SK-N-SH treated with all-trans-retinoic acid at 6 μM for 48 hours (cell line): ENCODE measurements at regions not wholly inside any gene's neighbourhood (a gene's known extent, or its start where the extent isn't known, plus 50 kb on each side); places are given as distances from the start of the nearest gene placed in this dataset.
A peak's percentile ranks its signal among the peaks of the same experiment; 100 is the strongest.

ENCODE experiments used
- ATAC-seq: fragments of 200-7000 bp; cut with Tn5 transposase; 3 replicates; pipeline ENCODE4 v1.9.1; 2020; ENCODE audit warnings: mild to moderate bottlenecking, moderate library complexity
- ARNTL ChIP-seq: fragments of 450-650 bp; formaldehyde crosslinking; IDR thresholded peaks from 2 replicates; pipeline ENCODE4 v1.5.0; 2020; ENCODE audit warnings: low read depth, mild to moderate bottlenecking, moderate library complexity, borderline replicate concordance
- BACH2 ChIP-seq: fragments of 250-450 bp; sonication (Bioruptor Pico); IDR thresholded peaks from 2 replicates; pipeline ENCODE4 v1.9.0; 2021; ENCODE audit warnings: mild to moderate bottlenecking, borderline replicate concordance
- CSDC2 ChIP-seq: fragments of 250-450 bp; sonication (Bioruptor Pico); IDR thresholded peaks from 2 replicates; pipeline ENCODE4 v1.5.0; 2020; ENCODE audit warnings: mild to moderate bottlenecking, moderate library complexity
- CSRNP3 ChIP-seq: fragments of 250-450 bp; sonication (Bioruptor Pico); IDR thresholded peaks from 2 replicates; pipeline ENCODE4 v1.5.1; 2021; ENCODE audit warnings: mild to moderate bottlenecking, moderate library complexity
- GLIS3 ChIP-seq: fragments of 250-450 bp; sonication (Bioruptor Pico); IDR thresholded peaks from 2 replicates; pipeline ENCODE4 v1.5.0; 2020; ENCODE audit warnings: mild to moderate bottlenecking, moderate library complexity
- OSR1 ChIP-seq: fragments of 250-450 bp; sonication (Bioruptor Pico); IDR thresholded peaks from 2 replicates; pipeline ENCODE4 v1.8.0; 2022; ENCODE audit warnings: moderate library complexity, mild to moderate bottlenecking, inconsistent platforms
- PATZ1 ChIP-seq: fragments of 250-450 bp; sonication (Bioruptor Pico); IDR thresholded peaks from 2 replicates; pipeline ENCODE4 v1.8.0; 2020; ENCODE audit warnings: mild to moderate bottlenecking, moderate library complexity, borderline replicate concordance
- POU6F1 ChIP-seq: fragments of 250-450 bp; sonication (Bioruptor Pico); IDR thresholded peaks from 2 replicates; pipeline ENCODE4 v1.8.0; 2021; ENCODE audit warnings: low read depth, mild to moderate bottlenecking, moderate library complexity, borderline replicate concordance
- RARB ChIP-seq: fragments of 250-450 bp; sonication (Bioruptor Pico); IDR thresholded peaks from 2 replicates; pipeline ENCODE4 v1.8.0; 2021; ENCODE audit warnings: mild to moderate bottlenecking, moderate library complexity
- TCF4 ChIP-seq: fragments of 250-450 bp; sonication (Bioruptor Pico); IDR thresholded peaks from 2 replicates; pipeline ENCODE4 v1.8.0; 2021; ENCODE audit warnings: mild to moderate bottlenecking, moderate library complexity, borderline replicate concordance
- ZC3H10 ChIP-seq: fragments of 250-450 bp; sonication (Bioruptor Pico); IDR thresholded peaks from 2 replicates; pipeline ENCODE4 v1.5.1; 2021; ENCODE audit warnings: mild to moderate bottlenecking, moderate library complexity
- ZFP30 ChIP-seq: fragments of 450-650 bp; formaldehyde crosslinking; IDR thresholded peaks from 2 replicates; pipeline ENCODE4 v1.5.0; 2022; ENCODE audit warnings: mild to moderate bottlenecking, moderate library complexity
- ZNF70 ChIP-seq: fragments of 450-650 bp; formaldehyde crosslinking; IDR thresholded peaks from 2 replicates; pipeline ENCODE4 v1.5.0; 2020; ENCODE audit warnings: mild to moderate bottlenecking, moderate library complexity
- ZNF8 ChIP-seq: fragments of 450-650 bp; formaldehyde crosslinking; IDR thresholded peaks from 2 replicates; pipeline ENCODE4 v1.5.0; 2020; ENCODE audit warnings: mild to moderate bottlenecking, moderate library complexity
- TF ChIP-seq, protein P1 (sequence below): fragments of 250-450 bp; sonication (Bioruptor Pico); IDR thresholded peaks from 2 replicates; pipeline ENCODE4 v1.5.0; 2020; ENCODE audit warnings: mild to moderate bottlenecking, moderate library complexity
- TF ChIP-seq, protein P2 (sequence below): fragments of 250-450 bp; sonication (Bioruptor Pico); IDR thresholded peaks from 2 replicates; pipeline ENCODE4 v1.5.1; 2020; ENCODE audit warnings: low read depth, mild to moderate bottlenecking, moderate library complexity

- TF ChIP-seq POU6F1 (CRISPR knock-in tag) (no peak), ZC3H10 (CRISPR knock-in tag) (no peak), ARNTL (CRISPR knock-in tag) (no peak), CSDC2 (CRISPR knock-in tag) (no peak), ZNF8 (no peak)
Observed at GRCh38 chr3:56930706-56931105, 129.0 kb upstream of the ARHGEF3 start (continued).

GRCh38 chr3:56929809-56930615 is 128.3 kb upstream of the ARHGEF3 start:
- no peak for ATAC-seq
- TF ChIP-seq ZNF8: no peak

GRCh38 chr3:56928379-56929068 is 126.8 kb upstream of the ARHGEF3 start:
- no peak for TF ChIP-seq BACH2
- TF ChIP-seq OSR1 (CRISPR knock-in tag): no peak
- TF ChIP-seq, protein P1, sequence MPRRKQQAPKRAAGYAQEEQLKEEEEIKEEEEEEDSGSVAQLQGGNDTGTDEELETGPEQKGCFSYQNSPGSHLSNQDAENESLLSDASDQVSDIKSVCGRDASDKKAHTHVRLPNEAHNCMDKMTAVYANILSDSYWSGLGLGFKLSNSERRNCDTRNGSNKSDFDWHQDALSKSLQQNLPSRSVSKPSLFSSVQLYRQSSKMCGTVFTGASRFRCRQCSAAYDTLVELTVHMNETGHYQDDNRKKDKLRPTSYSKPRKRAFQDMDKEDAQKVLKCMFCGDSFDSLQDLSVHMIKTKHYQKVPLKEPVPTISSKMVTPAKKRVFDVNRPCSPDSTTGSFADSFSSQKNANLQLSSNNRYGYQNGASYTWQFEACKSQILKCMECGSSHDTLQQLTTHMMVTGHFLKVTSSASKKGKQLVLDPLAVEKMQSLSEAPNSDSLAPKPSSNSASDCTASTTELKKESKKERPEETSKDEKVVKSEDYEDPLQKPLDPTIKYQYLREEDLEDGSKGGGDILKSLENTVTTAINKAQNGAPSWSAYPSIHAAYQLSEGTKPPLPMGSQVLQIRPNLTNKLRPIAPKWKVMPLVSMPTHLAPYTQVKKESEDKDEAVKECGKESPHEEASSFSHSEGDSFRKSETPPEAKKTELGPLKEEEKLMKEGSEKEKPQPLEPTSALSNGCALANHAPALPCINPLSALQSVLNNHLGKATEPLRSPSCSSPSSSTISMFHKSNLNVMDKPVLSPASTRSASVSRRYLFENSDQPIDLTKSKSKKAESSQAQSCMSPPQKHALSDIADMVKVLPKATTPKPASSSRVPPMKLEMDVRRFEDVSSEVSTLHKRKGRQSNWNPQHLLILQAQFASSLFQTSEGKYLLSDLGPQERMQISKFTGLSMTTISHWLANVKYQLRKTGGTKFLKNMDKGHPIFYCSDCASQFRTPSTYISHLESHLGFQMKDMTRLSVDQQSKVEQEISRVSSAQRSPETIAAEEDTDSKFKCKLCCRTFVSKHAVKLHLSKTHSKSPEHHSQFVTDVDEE: no peak
- TF ChIP-seq RARB: no peak
- TF ChIP-seq ZFP30: no peak
- TF ChIP-seq CSDC2 (CRISPR knock-in tag): no peak
- TF ChIP-seq POU6F1 (CRISPR knock-in tag): no peak
- TF ChIP-seq PATZ1 (CRISPR knock-in tag): no peak
- TF ChIP-seq TCF4: no peak
- TF ChIP-seq, protein P2, sequence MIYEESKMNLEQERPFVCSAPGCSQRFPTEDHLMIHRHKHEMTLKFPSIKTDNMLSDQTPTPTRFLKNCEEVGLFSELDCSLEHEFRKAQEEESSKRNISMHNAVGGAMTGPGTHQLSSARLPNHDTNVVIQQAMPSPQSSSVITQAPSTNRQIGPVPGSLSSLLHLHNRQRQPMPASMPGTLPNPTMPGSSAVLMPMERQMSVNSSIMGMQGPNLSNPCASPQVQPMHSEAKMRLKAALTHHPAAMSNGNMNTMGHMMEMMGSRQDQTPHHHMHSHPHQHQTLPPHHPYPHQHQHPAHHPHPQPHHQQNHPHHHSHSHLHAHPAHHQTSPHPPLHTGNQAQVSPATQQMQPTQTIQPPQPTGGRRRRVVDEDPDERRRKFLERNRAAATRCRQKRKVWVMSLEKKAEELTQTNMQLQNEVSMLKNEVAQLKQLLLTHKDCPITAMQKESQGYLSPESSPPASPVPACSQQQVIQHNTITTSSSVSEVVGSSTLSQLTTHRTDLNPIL: no peak
- no peak for TF ChIP-seq GLIS3
- ATAC-seq: peak; percentile 66

- no peak for ATAC-seq
- TF ChIP-seq OSR1 (CRISPR knock-in tag) (no peak), ZNF70 (no peak), ZFP30 (no peak), POU6F1 (CRISPR knock-in tag) (no peak), CSRNP3 (CRISPR knock-in tag) (no peak)
- TF ChIP-seq, protein P1: no peak
- TF ChIP-seq, protein P2: no peak
Observed at GRCh38 chr3:56927855-56928254, 126.1 kb upstream of the ARHGEF3 start.
